GM06990 (cell line): ENCODE measurements at regions not wholly inside any gene's neighbourhood (a gene's known extent, or its start where the extent isn't known, plus 50 kb on each side); places are given as distances from the start of the nearest gene placed in this dataset.

Source experiments
- DNase-seq: peaks from one replicate; pipeline ENCODE4 v3.0.0-alpha.2; 2011; ENCODE audit not compliant: insufficient read length; ENCODE audit errors: extremely low read depth
- H3K27me3 ChIP-seq: replicated peaks from 2 replicates; pipeline ENCODE4 v1.6.0; 2011; ENCODE audit warnings: low read length; ENCODE audit not compliant: control insufficient read depth, insufficient read depth
- H3K36me3 ChIP-seq: 2 replicates; pipeline ENCODE4 v1.5.1; 2011; ENCODE audit warnings: low read length; ENCODE audit not compliant: control insufficient read depth, insufficient read depth
- H3K4me3 ChIP-seq: replicated peaks from 2 replicates; pipeline ENCODE4 v1.5.1; 2011; ENCODE audit warnings: low read depth, mild to moderate bottlenecking, control low read depth, low read length
- TF ChIP-seq, protein P1 (sequence below): IDR thresholded peaks from 2 replicates; pipeline ENCODE4 v1.5.1; 2011; ENCODE audit warnings: low read length, control low read depth, mild to moderate bottlenecking, inconsistent platforms; ENCODE audit not compliant: insufficient read depth, poor library complexity, severe bottlenecking

DNA sequence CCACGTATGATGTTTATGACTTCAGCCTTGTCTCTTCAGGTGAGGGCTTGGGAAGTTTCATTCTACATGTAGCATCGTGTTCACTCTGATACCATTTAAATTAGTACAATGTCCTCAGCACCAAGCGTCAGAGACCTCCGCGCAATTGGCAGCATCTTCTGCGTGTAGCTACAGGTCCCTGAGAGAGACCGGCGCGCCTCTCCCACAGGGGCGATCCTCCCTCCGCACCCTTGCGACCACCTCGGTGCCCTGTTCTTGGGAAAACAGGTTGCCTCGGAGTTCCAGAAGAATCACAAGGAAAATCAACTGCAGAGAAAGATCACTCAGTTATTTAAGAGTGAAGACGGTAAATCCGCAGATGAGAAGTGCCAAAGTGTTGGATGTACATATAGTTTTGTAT is 206.2 kb downstream of the GATA3 start:
- H3K27me3 ChIP-seq = no peaks in the 10 kb centered on the region
- TF ChIP-seq, protein P1, sequence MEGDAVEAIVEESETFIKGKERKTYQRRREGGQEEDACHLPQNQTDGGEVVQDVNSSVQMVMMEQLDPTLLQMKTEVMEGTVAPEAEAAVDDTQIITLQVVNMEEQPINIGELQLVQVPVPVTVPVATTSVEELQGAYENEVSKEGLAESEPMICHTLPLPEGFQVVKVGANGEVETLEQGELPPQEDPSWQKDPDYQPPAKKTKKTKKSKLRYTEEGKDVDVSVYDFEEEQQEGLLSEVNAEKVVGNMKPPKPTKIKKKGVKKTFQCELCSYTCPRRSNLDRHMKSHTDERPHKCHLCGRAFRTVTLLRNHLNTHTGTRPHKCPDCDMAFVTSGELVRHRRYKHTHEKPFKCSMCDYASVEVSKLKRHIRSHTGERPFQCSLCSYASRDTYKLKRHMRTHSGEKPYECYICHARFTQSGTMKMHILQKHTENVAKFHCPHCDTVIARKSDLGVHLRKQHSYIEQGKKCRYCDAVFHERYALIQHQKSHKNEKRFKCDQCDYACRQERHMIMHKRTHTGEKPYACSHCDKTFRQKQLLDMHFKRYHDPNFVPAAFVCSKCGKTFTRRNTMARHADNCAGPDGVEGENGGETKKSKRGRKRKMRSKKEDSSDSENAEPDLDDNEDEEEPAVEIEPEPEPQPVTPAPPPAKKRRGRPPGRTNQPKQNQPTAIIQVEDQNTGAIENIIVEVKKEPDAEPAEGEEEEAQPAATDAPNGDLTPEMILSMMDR = no peak
- no peak overlapping the region for H3K4me3 ChIP-seq
- DNase-seq = no peak
- no peaks in the 10 kb centered on the region for H3K36me3 ChIP-seq

DNA sequence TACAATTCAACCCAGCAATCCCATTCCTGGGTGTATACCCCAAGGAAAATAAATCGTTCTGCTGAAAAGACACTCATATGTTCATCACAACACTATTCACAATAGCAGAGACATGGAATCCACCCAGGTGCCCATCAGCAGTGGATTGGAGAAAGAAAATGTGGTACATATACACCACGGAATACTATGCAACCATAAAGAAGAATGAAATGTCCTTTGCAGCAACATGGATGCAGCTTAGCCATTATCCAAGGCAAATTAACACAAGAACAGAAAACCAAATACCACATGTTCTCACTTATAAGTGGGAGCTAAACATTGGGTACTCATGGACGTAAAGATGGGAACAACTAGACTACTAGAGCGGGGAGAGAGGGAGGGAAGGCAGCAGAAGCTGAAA is 207.8 kb downstream of the GATA3 start:
- TF ChIP-seq, protein P1 = no peak
- no peaks in the 10 kb centered on the region for H3K36me3 ChIP-seq
- H3K27me3 ChIP-seq = no peaks in the 10 kb centered on the region
- no peak overlapping the region for H3K4me3 ChIP-seq
- no peak for DNase-seq

GRCh38 chr10:8269976-8270375 is 215.5 kb downstream of the GATA3 start:
- no peaks in the 10 kb centered on the region for H3K36me3 ChIP-seq
- H3K27me3 ChIP-seq = no peaks in the 10 kb centered on the region
- no peak for DNase-seq
- TF ChIP-seq, protein P1 = no peak
- no peak overlapping the region for H3K4me3 ChIP-seq

DNA sequence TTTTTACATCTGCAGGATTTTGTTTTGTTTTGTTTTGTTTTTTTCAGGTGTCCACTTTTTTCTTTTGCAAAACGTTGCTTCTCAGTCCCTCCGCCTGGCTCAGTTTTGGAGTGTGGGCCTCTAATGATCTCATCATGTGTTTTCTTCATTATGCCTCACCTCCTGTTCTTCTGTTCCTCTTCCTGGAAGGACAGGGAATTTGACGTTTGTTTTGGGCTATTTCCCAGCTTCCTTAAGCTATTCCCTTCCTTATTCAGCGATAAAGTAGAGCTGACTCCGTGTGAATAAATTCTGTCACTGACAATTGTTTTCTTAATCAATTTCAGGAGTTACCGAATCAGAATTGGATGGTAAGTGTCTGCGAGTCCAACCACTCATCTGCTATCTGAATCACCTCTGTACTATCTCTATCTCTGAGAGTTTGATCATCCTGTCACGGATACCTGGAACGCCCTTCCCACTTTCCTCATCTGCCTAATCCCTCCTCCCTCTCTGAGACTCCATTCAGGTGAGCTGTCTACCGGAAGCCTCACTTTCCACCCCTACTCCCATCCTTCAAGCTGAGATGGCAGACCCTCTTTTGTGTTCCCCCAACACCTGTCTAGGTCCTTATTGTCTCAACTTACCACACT is 218.4 kb downstream of the GATA3 start:
- Histone ChIP-seq H3K4me3 (no peak overlapping the region), H3K36me3 (no peaks in the 10 kb centered on the region)
- TF ChIP-seq, protein P1 = no peak

GRCh38 chr10:8273749-8274148 is 219.3 kb downstream of the GATA3 start:
- H3K36me3 ChIP-seq = no peaks in the 10 kb centered on the region
- TF ChIP-seq, protein P1 = no peak
- H3K4me3 ChIP-seq = no peak overlapping the region
- no peaks in the 10 kb centered on the region for H3K27me3 ChIP-seq
- no peak for DNase-seq

More for the DNA sequence above, 218.4 kb downstream of the GATA3 start:
- no peaks in the 10 kb centered on the region for H3K27me3 ChIP-seq
- no peak for DNase-seq

DNA sequence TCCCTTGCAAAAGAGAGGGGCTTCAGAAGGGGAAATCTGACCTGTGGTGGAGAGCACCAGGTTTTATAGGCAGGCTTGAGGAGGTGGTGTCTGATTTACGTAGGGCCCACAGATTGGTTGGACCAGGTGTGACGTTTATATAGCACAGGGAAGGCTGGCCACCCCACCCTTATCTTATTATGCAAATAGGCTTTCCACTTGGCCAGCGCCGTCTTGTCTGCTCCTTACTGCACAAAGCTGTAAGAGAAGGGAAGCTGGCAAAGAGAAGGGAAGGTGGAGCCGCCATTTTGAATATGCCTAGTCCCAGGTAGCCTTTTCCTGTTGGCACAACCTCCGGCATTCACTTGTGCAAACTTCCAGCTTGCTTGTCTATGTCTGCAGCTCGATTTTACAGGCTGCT is 221.4 kb downstream of the GATA3 start:
- TF ChIP-seq, protein P1 = no peak
- DNase-seq = no peak

More for the DNA sequence above, 221.4 kb downstream of the GATA3 start:
- Histone ChIP-seq H3K27me3 (no peaks in the 10 kb centered on the region), H3K4me3 (no peak overlapping the region), H3K36me3 (no peaks in the 10 kb centered on the region)
